ENCODE measurements at regions not wholly inside any gene's neighbourhood (a gene's known extent, or its start where the extent isn't known, plus 50 kb on each side); places are given as distances from the start of the nearest gene placed in this dataset.
"Not testable (repeated sequence)": the region's sequence is repeated elsewhere in the genome, so short reads cannot be mapped to it uniquely, and the experiment has no call there.

DNA sequence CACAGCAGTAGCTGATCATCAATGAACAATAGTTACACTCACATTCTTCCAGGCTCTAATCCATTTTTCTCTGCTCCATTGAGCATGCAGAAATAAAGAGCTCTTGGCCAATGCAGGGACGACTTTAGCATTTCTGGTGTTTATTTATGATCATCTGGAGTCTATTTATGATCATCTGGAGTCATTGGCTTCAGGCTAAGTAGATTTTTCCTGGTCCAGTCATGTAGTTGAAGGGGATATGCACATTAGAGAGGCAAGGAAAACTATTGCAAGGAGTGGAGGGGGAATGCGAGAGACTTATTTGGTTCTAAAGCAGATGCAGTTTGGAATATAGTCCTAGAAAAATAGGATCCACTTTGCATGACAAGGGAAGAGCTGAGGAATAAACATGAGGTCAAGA lies 113.0 kb upstream of the PRSS12 start:
- in situ Hi-C loops (cut with HindIII; ENCODE audit: low sequenced_read_pairs); H3K4me3 ChIP-seq (ENCODE audit: low read depth, low read length); DNase-seq (ENCODE audit: low read depth): not testable (repeated sequence)

- H3K4me3 ChIP-seq (ENCODE audit: low read depth, low read length); DNase-seq (ENCODE audit: low read depth); in situ Hi-C loops (cut with HindIII; ENCODE audit: low sequenced_read_pairs): not testable (repeated sequence)
These were observed 121.3 kb upstream of the PRSS12 start for GRCh38 chr4:118474001-118474626.

- in situ Hi-C loops (cut with HindIII; ENCODE audit: low sequenced_read_pairs); DNase-seq (ENCODE audit: low read depth); H3K4me3 ChIP-seq (ENCODE audit: low read depth, low read length): not testable (repeated sequence)
These were observed 122.0 kb upstream of the PRSS12 start for GRCh38 chr4:118474771-118475170.

- DNase-seq (ENCODE audit: low read depth); H3K4me3 ChIP-seq (ENCODE audit: low read depth, low read length); in situ Hi-C loops (cut with HindIII; ENCODE audit: low sequenced_read_pairs): not testable (repeated sequence)
These were observed 123.1 kb upstream of the PRSS12 start for GRCh38 chr4:118475901-118476300.

GRCh38 chr4:118477826-118478225 lies 125.0 kb upstream of the PRSS12 start:
- in situ Hi-C loops (cut with HindIII; ENCODE audit: low sequenced_read_pairs): not testable (repeated sequence)

GRCh38 chr4:118485801-118486314 lies 133.1 kb upstream of the PRSS12 start:
- in situ Hi-C loops (cut with HindIII; ENCODE audit: low sequenced_read_pairs); H3K4me3 ChIP-seq (ENCODE audit: low read depth, low read length); DNase-seq (ENCODE audit: low read depth): not testable (repeated sequence)

More at GRCh38 chr4:118477826-118478225, 125.0 kb upstream of the PRSS12 start:
- not testable (repeated sequence) for DNase-seq (ENCODE audit: low read depth); H3K4me3 ChIP-seq (ENCODE audit: low read depth, low read length)

DNA sequence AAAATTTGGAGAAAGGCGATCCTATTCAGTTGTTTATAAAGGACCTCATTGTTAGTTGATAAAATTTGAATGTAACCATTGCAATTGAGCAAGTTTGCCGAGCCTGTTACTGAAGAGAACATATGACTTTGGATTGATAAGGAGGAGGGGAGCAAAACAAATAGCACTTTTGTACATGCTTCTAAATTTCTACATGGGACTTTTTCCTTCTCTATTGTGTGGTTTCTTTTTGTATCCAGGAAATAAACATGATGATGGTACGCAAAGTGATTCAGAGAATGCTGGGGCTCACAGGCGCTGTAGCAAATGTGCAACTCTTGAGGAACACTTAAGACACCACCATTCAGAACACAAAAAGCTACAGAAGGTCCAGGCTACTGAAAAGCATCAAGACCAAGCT lies 140.2 kb upstream of the PRSS12 start:
- H3K4me3 ChIP-seq (ENCODE audit: low read depth, low read length); in situ Hi-C loops (cut with HindIII; ENCODE audit: low sequenced_read_pairs); DNase-seq (ENCODE audit: low read depth): not testable (repeated sequence)

DNA sequence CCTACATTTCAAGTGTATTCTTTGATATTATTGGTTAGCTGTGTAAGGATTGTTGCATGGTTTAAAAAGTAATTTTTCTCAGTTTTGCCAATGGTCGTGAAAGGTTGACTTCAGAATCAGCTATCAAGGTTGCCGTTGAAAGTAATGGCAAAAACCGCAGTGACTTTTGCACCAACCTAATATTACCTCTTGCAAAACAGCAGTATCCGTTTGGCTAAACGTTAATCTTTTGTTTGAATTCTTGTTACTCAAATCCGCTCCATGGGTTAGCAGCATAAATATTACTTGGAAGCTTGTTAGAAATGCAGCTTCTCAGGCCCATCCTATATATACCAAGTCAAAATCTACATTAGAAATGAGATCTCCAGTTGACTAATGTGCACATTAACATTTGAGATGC lies 141.6 kb upstream of the PRSS12 start:
- in situ Hi-C loops (cut with HindIII; ENCODE audit: low sequenced_read_pairs); H3K4me3 ChIP-seq (ENCODE audit: low read depth, low read length); DNase-seq (ENCODE audit: low read depth): not testable (repeated sequence)

DNA sequence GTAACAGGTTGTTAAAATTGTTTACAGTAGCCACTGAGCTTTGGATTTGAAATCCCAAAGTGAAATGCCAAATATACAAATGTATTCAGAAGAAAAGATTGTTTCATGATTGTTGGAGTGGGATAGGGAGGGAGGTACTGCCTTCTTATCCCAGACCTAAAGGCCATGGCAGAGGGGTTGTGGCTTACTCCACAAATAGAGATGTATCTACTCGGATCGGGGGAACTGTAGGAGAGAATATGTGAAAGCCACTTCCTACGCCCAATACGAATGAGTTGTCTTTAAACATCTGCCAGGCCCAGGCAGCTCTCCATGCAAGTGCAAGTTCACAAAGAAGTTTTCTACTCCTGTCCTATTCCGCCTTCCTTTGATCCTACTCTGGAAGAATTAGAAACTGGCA lies 150.2 kb upstream of the PRSS12 start:
- in situ Hi-C loops (cut with HindIII; ENCODE audit: low sequenced_read_pairs); H3K4me3 ChIP-seq (ENCODE audit: low read depth, low read length); DNase-seq (ENCODE audit: low read depth): not testable (repeated sequence)

DNA sequence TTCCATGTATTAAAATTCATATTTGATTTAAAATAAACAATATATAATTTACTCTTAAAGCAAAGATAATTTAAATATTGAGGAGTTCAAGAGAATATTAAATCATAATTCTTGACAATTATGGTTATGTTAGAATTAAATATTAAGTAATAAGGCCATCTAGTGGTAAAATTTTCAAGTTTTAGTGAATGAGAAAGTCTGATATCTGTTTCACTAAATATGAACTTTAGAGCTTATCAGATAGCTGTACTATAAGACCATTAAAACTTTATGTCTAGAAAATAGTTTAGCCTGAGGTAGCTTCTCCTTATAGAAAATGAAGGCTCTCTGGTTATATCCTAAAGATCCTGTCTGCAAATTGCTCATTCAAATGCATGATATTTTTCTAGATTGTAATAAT lies 152.1 kb upstream of the PRSS12 start:
- H3K4me3 ChIP-seq (ENCODE audit: low read depth, low read length); in situ Hi-C loops (cut with HindIII; ENCODE audit: low sequenced_read_pairs); DNase-seq (ENCODE audit: low read depth): not testable (repeated sequence)

- in situ Hi-C loops (cut with HindIII; ENCODE audit: low sequenced_read_pairs); H3K4me3 ChIP-seq (ENCODE audit: low read depth, low read length); DNase-seq (ENCODE audit: low read depth): not testable (repeated sequence)
These were observed 152.7 kb upstream of the PRSS12 start for GRCh38 chr4:118505491-118505890.

GRCh38 chr4:118512870-118513269 lies 160.1 kb upstream of the PRSS12 start:
- H3K4me3 ChIP-seq (ENCODE audit: low read depth, low read length); in situ Hi-C loops (cut with HindIII; ENCODE audit: low sequenced_read_pairs); DNase-seq (ENCODE audit: low read depth): not testable (repeated sequence)

DNA sequence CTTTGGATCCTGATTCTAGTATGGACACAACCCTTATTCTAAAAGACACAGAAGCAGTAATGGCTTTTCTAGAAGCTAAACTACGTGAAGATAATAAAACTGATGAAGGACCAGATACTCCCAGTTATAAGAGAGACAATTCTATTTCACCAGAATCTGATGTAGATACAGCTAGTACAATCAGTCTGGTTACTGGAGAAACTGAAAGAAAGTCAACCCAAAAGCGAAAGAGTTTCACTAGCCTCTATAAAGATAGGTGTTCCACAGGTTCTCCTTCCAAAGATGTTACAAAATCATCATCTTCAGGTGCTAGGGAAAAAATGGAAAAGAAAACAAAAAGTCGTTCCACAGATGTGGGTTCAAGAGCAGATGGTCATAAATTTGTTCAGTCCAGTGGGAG lies 161.5 kb upstream of the PRSS12 start:
- in situ Hi-C loops (cut with HindIII; ENCODE audit: low sequenced_read_pairs): not testable (repeated sequence)

GRCh38 chr4:118516107-118516506 lies 163.3 kb upstream of the PRSS12 start:
- not testable (repeated sequence) for DNase-seq (ENCODE audit: low read depth)

More for the DNA sequence above, 161.5 kb upstream of the PRSS12 start:
- DNase-seq (ENCODE audit: low read depth); H3K4me3 ChIP-seq (ENCODE audit: low read depth, low read length): not testable (repeated sequence)

DNA sequence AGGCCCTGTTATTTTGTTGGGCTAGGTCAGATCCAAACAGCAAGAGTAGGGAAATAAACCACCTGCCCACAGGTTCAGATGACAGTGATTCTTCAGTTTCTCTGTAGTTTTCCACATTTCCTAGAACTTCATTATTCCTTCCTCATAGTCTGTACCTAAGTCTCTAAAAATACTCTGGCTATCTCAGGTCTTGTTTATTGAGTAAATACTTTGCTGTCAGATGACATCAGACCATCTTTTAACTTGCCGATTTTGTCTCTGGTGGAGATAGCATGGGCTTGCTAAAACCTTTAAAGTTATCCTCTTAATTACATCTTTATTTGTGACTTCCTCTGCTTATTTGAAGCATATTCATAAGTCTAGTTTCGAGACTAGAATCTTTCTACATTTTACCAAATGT lies 155.1 kb upstream of the METTL14 start:
- in situ Hi-C loops (cut with HindIII; ENCODE audit: low sequenced_read_pairs); DNase-seq (ENCODE audit: low read depth); H3K4me3 ChIP-seq (ENCODE audit: low read depth, low read length): not testable (repeated sequence)

More at GRCh38 chr4:118516107-118516506, 163.3 kb upstream of the PRSS12 start:
- H3K4me3 ChIP-seq (ENCODE audit: low read depth, low read length); in situ Hi-C loops (cut with HindIII; ENCODE audit: low sequenced_read_pairs): not testable (repeated sequence)

GRCh38 chr4:118531947-118532346 lies 153.2 kb upstream of the METTL14 start:
- DNase-seq (ENCODE audit: low read depth); in situ Hi-C loops (cut with HindIII; ENCODE audit: low sequenced_read_pairs); H3K4me3 ChIP-seq (ENCODE audit: low read depth, low read length): not testable (repeated sequence)

DNA sequence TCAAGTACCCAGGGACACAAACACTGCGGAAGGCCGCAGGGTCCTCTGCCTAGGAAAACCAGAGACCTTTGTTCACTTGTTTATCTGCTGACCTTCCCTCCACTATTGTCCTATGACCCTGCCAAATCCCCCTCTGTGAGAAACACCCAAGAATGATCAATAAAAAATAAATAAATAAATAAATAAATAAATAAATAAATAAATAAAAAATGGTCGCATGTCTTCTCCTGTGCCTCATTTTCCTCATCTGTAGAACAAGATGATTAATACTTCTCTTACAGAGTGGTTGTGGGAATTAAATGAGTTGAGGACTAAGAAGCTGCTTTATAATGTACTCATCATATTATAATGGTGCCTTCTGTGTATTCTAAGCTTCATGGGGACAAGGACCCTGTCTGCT lies 149.4 kb upstream of the METTL14 start:
- H3K4me3 ChIP-seq (ENCODE audit: low read depth, low read length); DNase-seq (ENCODE audit: low read depth); in situ Hi-C loops (cut with HindIII; ENCODE audit: low sequenced_read_pairs): not testable (repeated sequence)

DNA sequence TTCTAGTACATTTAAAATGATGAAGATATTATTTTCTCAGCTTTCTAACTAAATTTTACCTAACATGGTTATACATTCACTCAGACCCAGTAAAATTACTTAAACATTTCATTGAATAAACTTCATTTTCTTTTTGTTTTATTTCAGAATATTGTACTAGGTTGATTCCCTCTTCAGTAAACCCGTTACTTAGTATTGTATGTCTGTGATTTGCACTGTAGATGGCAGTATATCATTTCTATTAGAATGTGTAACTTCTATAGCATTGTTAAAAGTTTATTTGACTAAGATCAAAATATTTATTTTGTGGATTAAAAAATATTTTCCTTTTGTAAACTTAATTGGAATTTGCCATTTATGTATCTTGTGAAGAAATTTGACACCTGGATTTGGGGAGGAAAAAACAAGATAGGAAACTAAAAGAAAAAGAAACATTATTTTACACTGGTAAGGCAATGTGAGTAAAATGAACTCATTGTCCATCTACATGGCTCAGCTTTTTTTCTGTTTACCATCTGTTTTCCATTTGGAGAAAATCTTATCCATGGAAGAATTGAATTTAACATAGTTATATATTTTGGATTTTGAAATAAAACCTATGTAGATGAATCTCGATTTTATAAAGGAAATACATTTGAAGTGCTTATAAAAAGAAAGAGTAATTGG lies 145.6 kb upstream of the METTL14 start:
- H3K4me3 ChIP-seq (ENCODE audit: low read depth, low read length); in situ Hi-C loops (cut with HindIII; ENCODE audit: low sequenced_read_pairs): not testable (repeated sequence)
- peak; percentile 16 for DNase-seq (ENCODE audit: low read depth)
